HCT116 (cell line): ENCODE measurements at regions not wholly inside any gene's neighbourhood (a gene's known extent, or its start where the extent isn't known, plus 50 kb on each side); places are given as distances from the start of the nearest gene placed in this dataset.

Experiments
- ATAC-seq: fragments of 200-7000 bp; cut with Tn5 transposase; 2 replicates; pipeline ENCODE4 v1.9.1; 2020; ENCODE audit warnings: mild to moderate bottlenecking, moderate library complexity
- BruUV-seq: library from RNA; stranded (reverse); fragments of 400-500 nt; replicated peaks from 2 replicates; lab custom pipeline; 2021; lab: Mats Ljungman, UMichigan
- CTCF ChIA-PET: fragments of 300-600 bp; sonication (Branson Sonifier 250); formaldehyde crosslinking; loops from one replicate; lab custom pipeline; 2021; ENCODE audit warnings: antibody characterized with exemption; lab: Charles Lee
- POLR2A ChIA-PET: fragments of 300-600, 350-600 bp; sonication (Branson Sonifier 250); formaldehyde crosslinking; loops from one replicate; lab custom pipeline; 2021; ENCODE audit warnings: antibody characterized with exemption; lab: Charles Lee
- RAD21 ChIA-PET, 2 experiments: fragments of 300-600 bp; sonication (Branson Sonifier 250); formaldehyde crosslinking; loops; one replicate each; lab custom pipeline; 2023; ENCODE audit warnings: low total read pairs in 2 of 2; ENCODE audit not compliant: uncharacterized antibody in 2 of 2, unreplicated experiment in 2 of 2, low non-redundant PET in 1 of 2; lab: Charles Lee
- DNase-seq: peaks from one replicate; pipeline ENCODE4 v3.0.0-alpha.2; 2010; ENCODE audit warnings: low read depth, low spot score
- H2AFZ ChIP-seq: fragments of 200-600 bp; shearing (Covaris generic), sonication (generic); 2 replicates; pipeline ENCODE4 v1.6.1; 2017; ENCODE audit warnings: low read depth, mixed run types, mixed read lengths, antibody characterized with exemption, low read length; ENCODE audit not compliant: poor library complexity, severe bottlenecking
- H3K27ac ChIP-seq: 2 replicates; pipeline ENCODE4 v1.5.1; 2012; ENCODE audit warnings: low read depth, low read length
- H3K27me3 ChIP-seq: fragments of 200-600 bp; sonication (generic); 2 replicates; pipeline ENCODE4 v1.6.1; 2016; ENCODE audit warnings: mixed run types, low read length, mixed read lengths; ENCODE audit not compliant: insufficient read depth
- H3K36me3 ChIP-seq, 2 experiments: fragments of 200-500 bp in 1 of 2; fragments of 200-600 bp in 1 of 2; sonication (Bioruptor generic) in 1 of 2; sonication (generic) in 1 of 2; 2 replicates each; pipeline versions ENCODE4 v1.5.1 to v1.6.1; 2014 to 2016; ENCODE audit warnings: low read length in 2 of 2, inconsistent platforms in 1 of 2, mixed read lengths in 1 of 2, mixed run types in 1 of 2; ENCODE audit not compliant: insufficient read depth in 2 of 2, control insufficient read depth in 1 of 2
- H3K4me1 ChIP-seq, 2 experiments: fragments of 200-600 bp in 1 of 2; sonication (generic) in 1 of 2; 2 replicates each; pipeline versions ENCODE4 v1.5.1 to v1.6.1; 2012 to 2017; ENCODE audit warnings: low read length in 2 of 2, inconsistent platforms in 1 of 2, mild to moderate bottlenecking in 1 of 2, mixed read lengths in 1 of 2, mixed run types in 1 of 2, moderate library complexity in 1 of 2; ENCODE audit not compliant: insufficient read depth in 2 of 2, control insufficient read depth in 1 of 2
- H3K4me2 ChIP-seq: fragments of 200-600 bp; sonication (generic); 2 replicates; pipeline ENCODE4 v1.6.1; 2017; ENCODE audit warnings: mixed run types, low read length, mixed read lengths
- H3K4me3 ChIP-seq, 2 experiments: fragments of 200-600 bp in 1 of 2; sonication (generic) in 1 of 2; replicated peaks in 1 of 2; 2 replicates each; pipeline ENCODE4 v1.5.1; 2011 to 2016; ENCODE audit warnings: low read length in 2 of 2, control low read depth in 1 of 2, low read depth in 1 of 2, mild to moderate bottlenecking in 1 of 2, mixed read lengths in 1 of 2, mixed run types in 1 of 2
- H3K79me2 ChIP-seq: fragments of 200-600 bp; sonication (generic); 2 replicates; pipeline ENCODE4 v1.6.1; 2017; ENCODE audit warnings: mild to moderate bottlenecking, mixed run types, low read length, moderate library complexity, mixed read lengths; ENCODE audit not compliant: insufficient read depth
- H3K9ac ChIP-seq: fragments of 200-600 bp; sonication (generic); 2 replicates; pipeline ENCODE4 v1.6.1; 2016; ENCODE audit warnings: low read length, mixed read lengths
- H3K9me2 ChIP-seq: fragments of 200-600 bp; sonication (generic), shearing (Covaris generic); 2 replicates; pipeline ENCODE4 v1.6.1; 2017; ENCODE audit warnings: mixed run types, mild to moderate bottlenecking, moderate library complexity; ENCODE audit not compliant: insufficient read depth
- H3K9me3 ChIP-seq, 2 experiments: fragments of 200-500 bp in 1 of 2; fragments of 200-600 bp in 1 of 2; sonication (Bioruptor generic) in 1 of 2; sonication (generic) in 1 of 2; 2 replicates each; pipeline ENCODE4 v1.6.1; 2014 to 2017; ENCODE audit warnings: low read length in 2 of 2, mixed read lengths in 2 of 2, inconsistent platforms in 1 of 2, low read depth in 1 of 2, mild to moderate bottlenecking in 1 of 2, mixed run types in 1 of 2, moderate library complexity in 1 of 2; ENCODE audit not compliant: control insufficient read depth in 1 of 2, insufficient read depth in 1 of 2
- H4K20me1 ChIP-seq: fragments of 200-600 bp; sonication (generic), shearing (Covaris generic); 2 replicates; pipeline ENCODE4 v1.6.1; 2017; ENCODE audit warnings: mixed run types, mild to moderate bottlenecking, moderate library complexity; ENCODE audit not compliant: insufficient read depth
- ATF3 ChIP-seq: IDR thresholded peaks from 2 replicates; pipeline ENCODE4 v1.6.1; 2012
- CTCF ChIP-seq, 3 experiments: fragments of 200-600 bp in 1 of 3; sonication (generic) in 1 of 3; IDR thresholded peaks in 2 of 3; conservative IDR thresholded peaks in 1 of 3; 2 replicates each; pipeline ENCODE4 v1.5.1; 2012 to 2017; ENCODE audit warnings: low read depth in 2 of 3, low read length in 2 of 3, antibody characterized with exemption in 1 of 3, borderline replicate concordance in 1 of 3, control low read depth in 1 of 3, mild to moderate bottlenecking in 1 of 3, mixed read lengths in 1 of 3, mixed run types in 1 of 3, moderate library complexity in 1 of 3; ENCODE audit not compliant: insufficient read depth in 1 of 3
- EGR1 ChIP-seq: IDR thresholded peaks from 2 replicates; pipeline ENCODE4 v1.6.1; 2012; ENCODE audit warnings: low read depth
- ELF1 ChIP-seq: IDR thresholded peaks from 2 replicates; pipeline ENCODE4 v1.6.1; 2012; ENCODE audit warnings: low read depth, borderline replicate concordance
- FOSL1 ChIP-seq: IDR thresholded peaks from 2 replicates; pipeline ENCODE4 v1.6.1; 2012; ENCODE audit warnings: low read depth
- JUND ChIP-seq: IDR thresholded peaks from 2 replicates; pipeline ENCODE4 v1.6.1; 2012
- MAX ChIP-seq: IDR thresholded peaks from 2 replicates; pipeline ENCODE4 v1.6.1; 2012
- POLR2A ChIP-seq: IDR thresholded peaks from 2 replicates; pipeline ENCODE4 v1.7.0; 2011; ENCODE audit warnings: borderline replicate concordance; ENCODE audit not compliant: insufficient read depth, insufficient read length; ENCODE audit errors: extremely low read depth
- RAD21 ChIP-seq: IDR thresholded peaks from 2 replicates; pipeline ENCODE4 v1.6.1; 2012; ENCODE audit warnings: low read depth, mild to moderate bottlenecking
- REST ChIP-seq: IDR thresholded peaks from 2 replicates; pipeline ENCODE4 v1.6.1; 2012; ENCODE audit warnings: low read depth
- SIN3A ChIP-seq: IDR thresholded peaks from 2 replicates; pipeline ENCODE4 v1.6.1; 2012; ENCODE audit warnings: low read depth
- SP1 ChIP-seq: IDR thresholded peaks from 2 replicates; pipeline ENCODE4 v1.6.1; 2012; ENCODE audit warnings: low read depth
- TCF7L2 ChIP-seq: IDR thresholded peaks from 2 replicates; pipeline ENCODE4 v1.7.0; 2011; ENCODE audit warnings: borderline replicate concordance, inconsistent platforms; ENCODE audit not compliant: insufficient read depth, insufficient read length; ENCODE audit errors: extremely low read depth
- YY1 ChIP-seq: IDR thresholded peaks from 2 replicates; pipeline ENCODE4 v1.6.1; 2011; ENCODE audit warnings: low read length, low read depth, moderate library complexity, mild to moderate bottlenecking; ENCODE audit not compliant: insufficient replicate concordance; ENCODE audit errors: extremely low read depth
- intact Hi-C: fragments of 100-400 bp; cut with micrococcal nuclease; formaldehyde crosslinking; loops from 2 replicates; pipeline ENCODE4 v1.10.0; 2022

- no peaks in the 10 kb centered on the region for H4K20me1 ChIP-seq
- H3K9ac ChIP-seq, result no peak overlapping the region
- POLR2A ChIA-PET, result no interaction called here
- no peak overlapping the region for H3K27ac ChIP-seq
- no peaks in the 10 kb centered on the region for H3K79me2 ChIP-seq
- no peak overlapping the region for H3K4me2 ChIP-seq
- DNase-seq (no peak), ATAC-seq (0 out of 2 replicates have a peak, but pooled peaks have one; percentile 46)
- no TSS peak for BruUV-seq
- no peaks in the 10 kb centered on the region for H3K4me1 ChIP-seq
- no peak overlapping the region for H2AFZ ChIP-seq
- H3K27me3 ChIP-seq, result no peaks in the 10 kb centered on the region
- H3K9me3 ChIP-seq, result no peaks in the 10 kb centered on the region
- no peak overlapping the region for H3K4me3 ChIP-seq
- peaks cover 0 to 2% of the 10 kb centered on the region in 2 experiments; a peak in 1 of 4 replicates for H3K36me3 ChIP-seq
- CTCF ChIA-PET, result interaction anchor here (0.6 to 3.9 kb wide), 8 partner anchors 8 to 656 kb away, joined by 3 to 21 read pairs (median 4); no protein-coding TSS in a partner anchor
- RAD21 ChIA-PET, result interaction anchor here (1.0 to 1.6 kb wide), 2 partner anchors 133 to 377 kb away, joined by 4 to 5 read pairs; no protein-coding TSS in a partner anchor
- no peaks in the 10 kb centered on the region for H3K9me2 ChIP-seq
- intact Hi-C loops, result no loop called here
- TF ChIP-seq TCF7L2 (no peak), POLR2A (no peak), MAX (no peak), ATF3 (no peak), ELF1 (no peak), YY1 (no peak), SIN3A (no peak), REST (no peak), JUND (no peak), FOSL1 (no peak), SP1 (no peak), RAD21 (no peak), CTCF (IDR thresholded peaks at IDR 0.05 in 2 of 3, conservative IDR thresholded peaks at IDR 0.05 in 1 of 3; ENCODE audit: borderline replicate concordance in 1 of 3, insufficient read depth in 1 of 3, low read depth in 2 of 3, low read length in 2 of 3) (no peak), EGR1 (no peak)
These were observed 196.4 kb downstream of the UTRN start for GRCh38 chr6:144481527-144481926.
